GM13976 (cell line): ENCODE measurements at regions not wholly inside any gene's neighbourhood (a gene's known extent, or its start where the extent isn't known, plus 50 kb on each side); places are given as distances from the start of the nearest gene placed in this dataset.

ENCODE experiments used
- DNase-seq: peaks from one replicate; pipeline ENCODE4 v3.0.0; 2012; ENCODE audit warnings: low spot score
- in situ Hi-C: fragments of 300-500 bp; cut with MboI; formaldehyde crosslinking; loops from one replicate; pipeline ENCODE4 v1.12.0; 2022; ENCODE audit warnings: low sequenced_read_pairs, mixed read lengths, inconsistent platforms; ENCODE audit not compliant: unreplicated experiment
- TF ChIP-seq, protein P1 (sequence below): IDR thresholded peaks from 2 replicates; pipeline ENCODE4 v1.5.1; 2012; ENCODE audit warnings: borderline replicate concordance, mild to moderate bottlenecking; ENCODE audit not compliant: insufficient read depth; ENCODE audit errors: extremely low read depth, missing control alignments, control extremely low read depth

DNA sequence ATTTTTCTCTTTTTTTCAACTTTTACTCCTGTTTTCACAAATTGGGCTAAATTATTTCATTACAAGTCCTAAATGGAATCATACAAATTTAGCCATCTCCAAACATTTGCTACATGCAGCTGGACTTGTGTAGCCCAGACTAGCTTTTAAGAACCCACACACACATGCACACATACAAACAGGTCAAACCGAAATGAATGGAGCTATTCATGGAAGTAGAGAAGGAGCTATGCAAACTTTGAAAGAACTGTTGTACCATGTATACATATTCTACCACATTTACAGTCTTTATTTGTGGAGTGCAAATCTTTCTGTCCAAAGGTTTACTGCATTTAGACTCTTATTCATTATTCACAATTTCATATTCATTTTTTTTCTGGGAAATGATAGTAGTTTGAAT lies 189.1 kb upstream of the RNPC3 start:
- DNase-seq = no peak
- TF ChIP-seq, protein P1, sequence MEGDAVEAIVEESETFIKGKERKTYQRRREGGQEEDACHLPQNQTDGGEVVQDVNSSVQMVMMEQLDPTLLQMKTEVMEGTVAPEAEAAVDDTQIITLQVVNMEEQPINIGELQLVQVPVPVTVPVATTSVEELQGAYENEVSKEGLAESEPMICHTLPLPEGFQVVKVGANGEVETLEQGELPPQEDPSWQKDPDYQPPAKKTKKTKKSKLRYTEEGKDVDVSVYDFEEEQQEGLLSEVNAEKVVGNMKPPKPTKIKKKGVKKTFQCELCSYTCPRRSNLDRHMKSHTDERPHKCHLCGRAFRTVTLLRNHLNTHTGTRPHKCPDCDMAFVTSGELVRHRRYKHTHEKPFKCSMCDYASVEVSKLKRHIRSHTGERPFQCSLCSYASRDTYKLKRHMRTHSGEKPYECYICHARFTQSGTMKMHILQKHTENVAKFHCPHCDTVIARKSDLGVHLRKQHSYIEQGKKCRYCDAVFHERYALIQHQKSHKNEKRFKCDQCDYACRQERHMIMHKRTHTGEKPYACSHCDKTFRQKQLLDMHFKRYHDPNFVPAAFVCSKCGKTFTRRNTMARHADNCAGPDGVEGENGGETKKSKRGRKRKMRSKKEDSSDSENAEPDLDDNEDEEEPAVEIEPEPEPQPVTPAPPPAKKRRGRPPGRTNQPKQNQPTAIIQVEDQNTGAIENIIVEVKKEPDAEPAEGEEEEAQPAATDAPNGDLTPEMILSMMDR = no peak
- in situ Hi-C loops = no loop called here

DNA sequence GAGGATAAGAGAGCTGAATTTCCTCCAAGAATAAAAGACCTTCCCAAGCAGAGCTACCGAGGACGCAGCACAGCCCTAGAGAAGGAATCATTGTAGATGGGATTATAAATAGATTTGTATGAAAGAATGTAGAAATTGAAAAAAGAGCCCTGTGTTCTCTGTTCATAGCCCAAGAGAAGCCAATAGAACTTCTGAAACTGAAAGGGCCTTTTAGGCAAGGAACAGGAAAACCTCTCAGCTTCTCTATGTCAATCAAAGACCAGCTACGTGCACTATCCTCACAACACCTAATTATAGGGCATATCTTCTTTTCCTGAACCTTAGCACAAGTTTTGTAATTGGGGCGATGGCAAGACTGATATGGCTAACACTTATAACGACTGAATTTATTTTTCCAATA lies 192.4 kb upstream of the RNPC3 start:
- TF ChIP-seq, protein P1 = no peak
- DNase-seq = no peak
- in situ Hi-C loops = no loop called here

DNA sequence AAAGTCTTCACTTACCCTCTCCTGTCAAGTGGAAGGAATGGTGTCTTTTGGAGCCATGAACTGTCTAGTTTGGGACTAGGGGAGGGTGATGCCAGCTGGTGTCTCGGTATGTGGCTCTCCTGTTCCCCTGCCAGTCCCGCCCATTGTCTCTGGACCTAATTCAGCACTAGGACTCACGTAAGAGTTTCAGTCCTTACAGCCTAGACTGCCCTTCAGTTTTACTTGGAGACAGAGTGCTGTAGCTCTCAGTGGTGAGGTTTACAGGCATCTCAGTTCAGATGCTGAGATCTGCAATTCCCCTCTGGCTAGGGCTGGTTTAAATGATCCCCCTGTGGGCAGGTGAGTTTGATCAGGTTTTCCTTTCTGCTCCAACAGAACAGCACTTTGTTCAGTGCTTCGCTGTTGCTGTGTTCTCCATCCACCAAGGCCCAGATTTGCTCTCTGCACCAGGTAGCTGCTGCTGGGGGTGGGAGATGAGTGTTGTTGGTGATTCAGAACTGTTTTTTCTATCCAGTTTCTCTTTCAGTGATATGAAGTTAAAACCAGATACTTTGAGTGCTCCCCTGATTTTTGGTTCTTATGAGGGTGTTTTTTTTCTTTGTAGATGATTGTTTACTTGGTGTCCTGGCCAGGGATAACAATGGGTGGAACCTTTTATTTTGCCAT lies 198.3 kb upstream of the RNPC3 start:
- TF ChIP-seq, protein P1 = no peak
- in situ Hi-C loops = no loop called here
- DNase-seq = no peak

DNA sequence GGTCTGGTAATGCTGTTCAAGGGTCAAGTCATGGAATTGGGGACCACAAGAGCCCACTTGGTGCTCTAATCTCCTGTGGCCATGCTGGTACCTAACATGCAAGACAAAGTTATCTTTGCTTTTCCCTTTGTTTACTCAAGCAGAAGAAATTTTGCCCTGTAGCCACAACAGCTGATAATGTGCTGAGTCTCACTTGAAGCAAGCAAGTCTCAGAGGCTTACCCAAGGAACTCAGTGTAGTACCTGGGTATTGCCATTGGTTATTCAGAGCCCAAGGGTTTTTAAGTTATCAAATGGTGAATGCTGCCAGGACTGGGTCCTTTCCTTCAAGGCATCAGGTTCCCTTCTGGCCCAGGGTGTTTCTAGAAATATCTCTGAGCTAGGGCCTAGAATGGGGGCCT lies 198.9 kb upstream of the RNPC3 start:
- no peak for DNase-seq
- TF ChIP-seq, protein P1 = no peak
- in situ Hi-C loops = no loop called here

DNA sequence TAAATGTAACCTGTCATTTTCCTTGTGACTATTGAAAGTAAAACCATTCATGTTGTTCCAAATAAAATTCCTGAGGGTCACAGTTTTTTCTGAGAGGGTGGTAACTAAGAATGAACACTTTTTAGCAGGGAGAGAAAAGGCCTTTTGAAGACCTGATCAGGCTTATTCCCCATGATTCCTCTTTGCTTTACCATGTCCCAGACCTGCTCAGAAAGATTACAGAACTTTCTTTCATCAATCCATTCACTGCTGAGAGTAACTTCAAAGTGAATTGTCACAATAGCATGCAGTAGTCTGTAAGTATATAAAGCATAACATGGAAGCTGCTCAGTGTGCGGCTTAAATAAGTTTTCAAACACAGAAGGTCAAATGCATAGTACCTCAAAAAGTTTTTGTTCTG lies 201.5 kb upstream of the COL11A1 start:
- in situ Hi-C loops = no loop called here
- no peak for DNase-seq
- TF ChIP-seq, protein P1 = no peak

DNA sequence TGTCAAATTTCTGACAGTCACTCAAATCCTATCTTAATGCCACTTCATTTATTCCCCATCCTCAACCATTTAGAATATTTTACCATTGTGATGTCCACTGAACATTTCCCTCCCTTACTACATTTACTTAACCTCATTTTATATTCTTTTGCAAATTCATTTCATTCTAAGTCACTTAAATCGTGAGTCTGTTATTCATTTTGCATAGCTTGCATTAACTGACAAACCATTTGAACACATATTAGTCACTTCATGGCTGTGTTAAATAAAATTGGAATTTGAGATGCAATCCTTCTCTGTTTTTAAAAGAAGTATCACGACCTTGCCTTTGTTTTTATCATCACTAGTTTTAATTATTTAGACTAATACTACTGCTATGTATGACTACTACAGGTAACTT lies 199.4 kb upstream of the COL11A1 start:
- DNase-seq = no peak
- in situ Hi-C loops = no loop called here
- TF ChIP-seq, protein P1 = no peak

DNA sequence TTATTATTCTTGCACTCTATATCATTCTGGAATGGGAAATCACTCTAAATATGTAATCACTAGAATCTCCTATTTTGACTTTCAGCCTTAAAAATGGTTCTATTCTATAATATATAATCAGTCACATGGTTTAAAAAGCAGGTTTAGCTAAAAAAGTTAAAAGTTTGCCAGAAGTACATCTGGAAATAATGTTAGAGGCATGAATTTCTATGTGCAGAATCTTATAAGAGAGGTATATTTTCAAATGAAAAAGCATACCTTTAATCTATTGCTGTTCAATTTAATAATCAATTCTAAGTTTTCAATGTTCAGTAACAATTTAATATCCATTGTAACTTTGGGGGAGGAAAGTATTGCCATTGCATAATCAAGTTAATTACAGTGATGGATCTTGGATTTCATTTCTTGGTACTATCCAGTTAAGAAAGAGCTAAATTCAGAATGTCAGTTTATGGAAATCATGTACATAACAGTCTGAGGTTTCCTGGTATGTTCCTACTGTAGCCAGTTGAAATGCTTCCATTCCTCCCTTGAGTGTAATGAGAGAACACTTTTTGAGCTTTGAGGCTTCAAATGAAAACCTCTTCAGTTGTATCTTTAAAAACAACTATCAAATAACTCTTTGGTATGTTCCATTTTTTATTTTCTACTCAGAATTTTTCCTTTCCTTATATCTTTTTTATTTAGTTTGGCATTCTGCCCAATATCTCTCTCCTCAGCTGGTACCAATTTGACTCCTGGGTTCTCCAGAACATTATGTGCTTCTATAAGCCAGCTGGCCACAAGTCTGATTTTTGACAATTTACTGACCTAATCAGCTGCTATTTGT lies 175.7 kb upstream of the COL11A1 start:
- in situ Hi-C loops = no loop called here
- TF ChIP-seq, protein P1 = no peak

More for the DNA sequence above, 175.7 kb upstream of the COL11A1 start:
- no peak for DNase-seq
